GM21360 (cell line): ENCODE measurements at regions not wholly inside any gene's neighbourhood (a gene's known extent, or its start where the extent isn't known, plus 50 kb on each side); places are given as distances from the start of the nearest gene placed in this dataset.

ENCODE experiments used
- ATAC-seq: cut with Tn5 transposase; IDR thresholded peaks from one replicate; pipeline ENCODE4 v1.9.1; 2021; ENCODE audit warnings: mild to moderate bottlenecking, moderate library complexity; ENCODE audit not compliant: unreplicated experiment

DNA sequence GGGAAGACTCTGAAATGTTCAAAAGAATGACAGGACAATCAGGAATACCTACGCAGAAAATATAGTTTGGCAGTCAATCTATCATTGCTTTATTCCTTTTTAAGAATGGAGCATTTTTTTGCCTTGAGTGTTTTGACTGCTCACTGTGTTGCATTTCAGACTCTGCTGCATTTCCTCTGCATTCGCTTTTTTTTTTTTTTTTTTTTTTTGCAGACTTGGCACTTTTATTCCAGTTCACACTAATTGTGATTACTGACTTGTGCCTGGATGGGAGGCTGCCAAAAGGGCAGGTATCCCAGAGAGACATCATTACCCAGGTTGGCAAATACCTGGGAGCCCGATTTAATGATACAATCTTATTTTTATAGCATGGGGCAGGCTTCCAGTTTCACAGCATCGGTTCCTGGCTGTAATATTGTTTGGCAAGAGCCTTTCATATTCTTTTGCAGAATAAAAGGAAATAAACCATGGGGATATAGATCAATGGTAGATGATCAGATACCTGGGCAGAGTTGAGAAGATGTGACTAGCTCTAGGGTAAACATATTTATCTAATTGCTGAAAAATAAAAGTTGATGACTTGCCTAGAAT, 1132.6 kb downstream of the MAT2B start:
- no peak for ATAC-seq

DNA sequence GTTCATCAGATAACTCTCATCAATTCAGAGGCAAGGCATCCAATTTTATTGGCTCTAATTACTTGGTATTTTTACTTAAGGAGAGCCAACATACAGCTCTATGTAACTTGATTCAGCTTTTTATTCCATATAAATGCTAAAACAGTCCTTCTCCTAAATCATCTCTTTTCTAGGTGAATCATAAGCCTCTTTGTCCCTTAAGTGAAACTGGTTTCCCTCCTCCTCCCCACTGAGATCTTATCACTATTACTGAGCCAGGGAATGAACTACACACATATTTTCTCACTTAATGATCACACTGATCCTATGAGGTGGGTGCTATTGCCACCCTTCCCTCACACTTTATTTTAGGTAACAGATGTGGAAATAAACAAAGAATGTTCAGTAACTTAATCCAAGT, 1143.8 kb downstream of the MAT2B start:
- ATAC-seq, result no peak

DNA sequence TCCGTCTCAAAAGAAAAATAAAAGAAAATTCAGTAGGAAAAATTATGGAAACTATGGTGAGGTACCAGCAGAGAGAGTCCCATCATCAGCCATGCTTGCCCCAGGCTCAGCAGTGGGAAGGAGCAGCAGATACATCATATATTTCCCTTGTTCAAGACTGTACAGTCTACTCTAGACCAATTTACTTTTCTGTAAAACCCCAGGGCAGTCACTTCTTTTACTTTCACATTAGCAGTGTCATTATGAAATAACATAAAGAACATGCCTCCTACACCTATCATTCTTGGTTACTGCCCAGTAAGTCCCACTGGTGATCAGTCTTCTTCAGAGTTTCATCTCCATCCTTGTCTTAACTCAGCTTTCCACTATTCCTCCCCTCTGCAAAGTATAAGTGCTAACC, 1145.0 kb downstream of the MAT2B start:
- ATAC-seq, result no peak

DNA sequence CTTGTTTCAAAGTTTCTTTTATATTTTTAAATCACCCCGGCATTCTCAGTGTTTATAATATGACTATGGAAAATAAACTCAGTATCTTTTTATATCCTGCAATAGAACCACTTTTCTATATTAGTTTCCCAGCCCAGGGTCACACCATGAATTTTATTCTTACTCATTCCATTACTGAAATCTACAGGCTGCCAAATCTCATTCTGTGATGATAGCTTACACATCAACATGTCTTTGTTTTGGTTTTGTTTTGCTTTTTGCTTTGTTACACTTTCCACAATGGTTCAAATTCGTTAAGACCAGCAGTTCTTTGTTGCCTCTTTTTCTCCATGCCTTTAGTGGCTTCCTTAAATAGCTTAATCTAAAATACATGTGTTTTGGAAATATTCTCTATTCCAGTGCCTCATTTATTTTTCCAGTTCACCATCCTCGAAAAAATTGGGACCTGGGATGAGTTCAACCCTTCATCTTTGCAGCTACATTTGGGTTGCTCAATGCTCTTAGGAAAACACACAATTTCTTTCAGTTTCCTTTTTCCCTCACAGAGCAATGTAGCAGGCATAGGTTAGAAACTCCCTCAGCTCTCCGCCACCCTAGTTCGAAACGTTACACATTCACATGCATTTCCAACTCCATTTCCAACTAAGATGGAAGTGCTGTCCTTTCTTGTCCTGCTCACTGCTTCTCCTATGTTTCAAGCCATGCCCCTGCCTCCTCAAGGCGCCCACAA, 1146.3 kb downstream of the MAT2B start:
- ATAC-seq, result no peak

DNA sequence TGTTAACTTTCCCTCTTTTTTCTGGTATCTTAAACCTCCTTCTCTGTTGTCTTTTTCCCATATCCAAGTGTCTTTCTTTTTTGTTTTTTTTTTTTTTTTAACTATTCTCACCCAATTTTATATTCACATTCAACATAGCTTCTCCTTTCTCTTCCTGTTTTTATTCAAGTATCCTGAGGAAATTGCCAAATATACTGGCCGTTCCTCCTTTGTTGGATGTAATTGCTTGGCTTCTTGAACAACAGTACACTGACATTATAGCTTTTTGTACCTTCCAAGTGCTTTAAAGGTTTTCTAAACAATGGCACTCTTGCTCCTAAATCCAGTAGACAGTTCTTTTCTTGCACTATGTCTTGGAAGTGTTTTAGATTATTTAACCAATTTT, 1146.8 kb downstream of the MAT2B start:
- ATAC-seq, result no peak

DNA sequence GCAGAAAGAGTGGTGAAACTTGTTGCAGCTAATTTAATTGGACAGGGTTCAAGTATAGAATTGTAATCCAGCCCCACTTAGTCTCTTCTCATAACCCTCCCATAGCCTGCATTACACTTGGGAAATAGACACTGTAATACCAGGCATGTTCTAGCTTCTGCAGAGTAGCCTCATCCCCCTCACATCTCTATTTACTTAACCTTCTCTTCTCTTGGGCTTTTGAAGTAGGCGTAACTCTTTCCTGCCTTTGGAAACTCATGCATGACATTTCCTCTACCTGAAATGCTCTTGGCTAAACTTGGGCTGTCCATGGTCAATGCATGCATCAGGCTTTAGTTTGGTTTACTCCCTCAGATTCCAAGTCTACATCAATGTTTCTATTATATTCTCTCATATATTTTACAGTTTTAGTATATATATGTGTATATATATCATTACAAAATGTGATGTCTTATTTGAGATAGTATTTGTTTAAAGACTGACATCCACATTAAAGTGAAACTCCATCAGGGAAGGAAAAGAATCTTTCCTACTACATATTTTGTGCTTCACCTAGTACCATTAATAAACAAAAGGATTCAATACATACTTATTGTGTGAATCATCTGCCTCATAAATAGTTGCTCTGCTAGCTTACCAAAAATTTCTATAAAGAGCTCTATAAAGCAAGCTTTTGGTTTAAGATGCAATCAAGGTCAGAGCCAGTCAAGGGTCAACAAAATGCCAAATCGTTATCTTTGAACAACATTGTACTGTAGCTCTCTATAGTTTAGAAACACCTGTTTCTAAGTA, 1158.0 kb downstream of the MAT2B start:
- ATAC-seq, result no peak

DNA sequence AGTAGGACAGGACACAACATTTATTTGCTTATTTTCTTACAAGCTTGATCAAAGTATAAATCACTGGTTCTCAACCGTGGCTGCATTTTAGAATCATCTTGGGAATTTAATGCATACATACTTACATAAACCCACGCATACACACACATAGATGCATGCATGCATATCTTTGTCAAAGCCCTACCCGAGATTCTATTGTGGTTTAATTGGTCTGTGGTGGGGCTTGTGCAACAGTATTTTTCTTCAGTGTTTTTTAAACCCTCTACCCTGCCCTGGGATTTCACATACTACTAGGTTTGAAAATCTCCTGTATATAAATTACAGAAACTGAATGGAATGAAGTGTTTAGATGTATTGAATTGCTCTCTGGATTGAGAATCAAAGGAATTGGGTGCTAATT, 1166.2 kb downstream of the MAT2B start:
- no peak for ATAC-seq

DNA sequence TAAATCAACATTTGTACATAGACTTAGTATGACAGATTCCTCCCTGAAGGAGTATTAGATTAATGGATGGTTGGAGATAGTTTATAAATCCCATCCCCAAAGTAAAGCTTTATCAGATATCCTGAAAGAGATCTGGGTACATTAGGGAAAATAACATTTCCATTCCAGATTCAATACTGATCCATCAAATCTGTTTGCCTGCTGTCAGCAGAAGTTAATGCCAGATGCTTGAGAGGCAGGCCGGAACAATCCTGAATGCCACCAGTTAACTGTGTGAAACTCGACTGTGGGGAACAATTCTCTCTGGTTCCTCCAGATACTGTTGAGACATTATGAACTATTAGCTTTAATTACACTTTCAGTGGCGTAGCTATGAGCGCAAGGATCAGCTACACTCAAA, 1166.8 kb downstream of the MAT2B start:
- ATAC-seq, result no peak

DNA sequence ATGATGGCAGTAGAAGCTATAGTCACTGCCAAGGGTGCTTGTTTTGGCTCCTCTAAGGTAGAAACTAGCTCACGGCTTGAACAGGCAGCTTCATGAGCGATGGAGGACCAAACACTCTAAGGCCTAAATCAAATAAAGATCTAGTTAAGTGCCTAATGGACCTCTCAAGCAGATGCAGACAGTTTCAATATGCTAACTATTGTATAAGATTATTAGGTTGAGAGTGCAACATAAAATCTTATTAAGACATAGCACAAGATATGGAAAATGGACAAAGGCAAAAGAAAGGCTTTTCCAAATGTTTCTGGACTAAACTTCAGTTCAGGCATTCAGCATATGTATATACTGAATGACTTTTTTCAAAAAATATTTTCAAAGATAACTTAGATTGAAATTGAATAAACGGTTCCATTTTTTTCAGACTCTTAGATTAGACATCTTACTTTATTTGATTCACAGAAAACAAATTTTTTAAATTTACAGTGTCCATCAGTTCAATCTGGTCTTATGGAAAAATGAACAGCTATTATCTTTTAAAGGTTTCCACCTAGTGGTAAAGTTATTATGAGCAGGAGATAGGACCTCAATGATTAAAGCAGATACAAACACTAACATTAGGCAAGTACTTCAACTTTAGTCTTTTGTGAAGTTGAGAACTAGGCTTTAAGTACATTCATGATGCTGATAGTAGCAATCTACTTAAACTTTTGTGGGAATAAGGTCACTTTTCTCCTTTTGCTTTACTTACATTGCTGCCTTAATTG, 1167.7 kb downstream of the MAT2B start:
- no peak for ATAC-seq

DNA sequence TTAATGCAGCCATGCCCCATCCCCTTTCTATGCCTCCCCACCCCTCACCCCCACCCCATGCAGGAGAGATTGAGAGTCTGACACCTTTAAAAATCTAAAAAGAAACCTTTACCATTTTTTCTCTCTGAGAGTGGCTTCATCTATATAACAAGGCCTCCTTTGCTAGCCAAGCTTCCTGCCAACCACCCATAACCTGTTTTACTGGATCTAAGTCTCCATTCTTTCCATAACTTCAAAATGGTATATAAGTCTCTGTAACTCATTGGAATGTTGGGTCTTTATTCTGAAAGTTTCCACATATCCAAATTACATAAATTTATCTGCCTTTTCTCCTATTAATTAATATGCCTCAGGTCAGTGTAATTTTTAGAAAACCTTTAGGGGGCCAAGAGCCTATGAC, 1174.0 kb downstream of the MAT2B start:
- ATAC-seq, result no peak

DNA sequence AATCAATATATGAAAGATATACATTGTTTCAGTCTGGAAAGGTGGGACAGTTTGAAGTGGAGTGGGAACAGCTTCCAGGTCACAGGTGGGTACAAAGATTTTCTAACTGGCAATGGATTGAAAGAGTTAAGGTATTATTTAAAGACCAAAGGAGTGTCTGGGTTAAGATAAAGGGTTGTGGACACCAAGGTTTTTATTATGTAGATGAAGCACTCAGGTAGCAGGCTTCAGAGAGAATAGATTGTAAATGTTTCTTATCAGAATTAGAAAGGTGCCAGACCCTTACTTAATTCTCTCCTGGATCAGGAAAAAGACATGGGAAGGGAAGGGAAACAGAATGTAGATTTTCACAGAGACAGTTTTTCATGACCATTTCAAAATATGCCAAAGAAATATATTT, 1174.8 kb downstream of the MAT2B start:
- no peak for ATAC-seq

DNA sequence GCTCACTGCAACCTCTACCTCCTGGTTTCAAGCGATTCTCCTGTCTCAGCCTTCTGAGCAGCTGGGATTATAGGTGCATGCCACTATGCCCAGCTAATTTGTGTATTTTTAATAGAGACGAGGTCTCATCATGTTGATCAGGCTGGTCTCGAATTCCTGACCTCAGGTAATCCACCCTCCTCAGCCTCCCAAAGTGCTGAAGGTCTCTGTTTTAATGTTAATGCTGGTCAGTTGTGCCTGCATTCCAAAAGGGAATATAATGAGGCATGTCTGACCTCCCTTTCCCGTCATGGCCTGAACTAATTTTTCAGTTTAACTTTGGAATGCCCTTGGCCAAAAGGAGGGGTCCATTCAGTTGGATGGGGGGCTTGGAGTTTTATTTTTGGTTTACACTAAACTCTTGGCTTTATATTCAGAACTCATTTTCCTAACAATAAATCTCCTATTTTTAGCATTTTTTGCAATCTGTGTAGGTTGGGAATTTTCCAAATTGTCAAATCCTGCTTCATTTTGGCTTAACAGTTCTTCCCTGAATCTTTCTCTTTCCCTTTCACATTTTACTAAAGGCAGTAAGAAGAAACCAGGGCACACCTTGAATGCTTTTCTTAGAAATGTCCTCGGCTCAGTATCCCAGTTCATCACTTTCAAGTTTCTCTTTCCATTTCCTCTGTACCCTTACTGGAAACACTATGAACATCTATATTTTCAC, 1175.5 kb downstream of the MAT2B start:
- no peak for ATAC-seq

DNA sequence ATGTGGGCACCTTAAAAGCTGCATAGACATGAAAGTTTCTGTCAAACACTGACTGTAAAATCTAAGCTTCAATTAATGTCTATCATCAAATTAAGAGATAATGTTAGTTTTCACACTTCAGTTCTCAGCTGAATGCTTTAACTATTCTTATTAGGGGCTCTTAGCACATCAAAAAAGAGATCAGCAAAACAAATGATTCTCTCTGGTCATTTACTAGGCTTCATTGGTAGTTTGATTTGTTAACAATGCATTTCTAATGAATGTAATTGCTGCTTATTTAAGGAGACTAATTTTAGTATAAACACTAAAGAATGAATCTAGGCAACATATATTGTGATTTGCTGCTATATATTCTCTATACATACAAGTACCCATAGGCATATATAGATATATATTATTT, 1182.0 kb downstream of the MAT2B start:
- no peak for ATAC-seq

DNA sequence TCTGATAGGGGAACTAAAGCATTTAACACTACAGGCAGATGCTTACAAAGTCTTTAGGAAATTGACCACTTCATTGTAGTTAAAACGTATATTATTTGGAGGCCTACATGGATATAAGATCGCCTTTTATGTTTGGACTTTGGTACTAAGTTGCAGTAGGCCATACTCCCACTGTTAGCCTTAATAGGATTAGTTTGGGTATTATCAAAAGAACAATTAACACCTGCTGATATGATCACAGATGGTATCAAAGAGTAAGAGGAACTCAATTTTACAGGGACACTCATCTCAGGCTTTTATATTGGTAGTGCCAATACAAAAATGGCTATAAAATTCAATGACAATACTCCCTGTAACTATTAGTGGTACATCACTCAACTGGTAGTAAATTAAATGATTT, 1183.0 kb downstream of the MAT2B start:
- no peak for ATAC-seq

DNA sequence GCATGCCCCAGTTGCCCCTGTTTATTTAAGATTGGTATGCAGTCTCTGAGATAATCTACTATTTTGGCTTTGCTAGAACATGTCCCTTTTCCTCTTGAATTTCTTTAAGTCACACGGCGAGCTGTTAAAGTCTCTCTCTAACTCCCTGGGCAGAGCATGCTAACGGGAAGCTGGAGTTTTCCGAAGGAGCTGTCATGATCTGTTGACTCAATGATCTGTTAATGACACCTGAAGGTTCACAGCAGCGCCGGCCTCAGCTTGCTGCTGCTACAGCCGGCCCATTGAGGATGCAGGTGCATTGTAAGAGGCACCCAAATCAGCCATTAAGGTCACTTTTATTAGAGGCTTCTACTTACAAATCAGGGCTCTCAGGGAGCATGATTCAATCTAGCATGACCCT, 1203.4 kb downstream of the MAT2B start:
- no peak for ATAC-seq

DNA sequence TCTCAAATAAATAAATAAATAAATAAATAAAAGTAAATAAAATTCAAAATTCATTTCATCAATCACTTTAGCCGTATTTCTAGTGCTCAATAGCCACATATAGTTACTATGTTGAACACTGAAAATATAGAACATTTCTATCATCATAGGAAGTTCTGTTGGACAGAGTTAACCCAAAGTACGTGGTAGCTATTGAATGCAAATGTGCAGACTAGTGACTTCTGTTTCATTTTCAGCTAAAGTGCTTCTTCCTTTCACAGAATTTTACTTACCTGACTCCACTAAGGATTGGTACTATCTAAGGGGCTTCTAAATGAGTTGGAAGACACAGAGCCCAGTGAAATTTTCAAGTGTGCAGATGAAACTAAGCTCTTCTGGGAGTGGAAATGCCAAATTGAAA, 1208.3 kb downstream of the MAT2B start:
- ATAC-seq, result no peak

DNA sequence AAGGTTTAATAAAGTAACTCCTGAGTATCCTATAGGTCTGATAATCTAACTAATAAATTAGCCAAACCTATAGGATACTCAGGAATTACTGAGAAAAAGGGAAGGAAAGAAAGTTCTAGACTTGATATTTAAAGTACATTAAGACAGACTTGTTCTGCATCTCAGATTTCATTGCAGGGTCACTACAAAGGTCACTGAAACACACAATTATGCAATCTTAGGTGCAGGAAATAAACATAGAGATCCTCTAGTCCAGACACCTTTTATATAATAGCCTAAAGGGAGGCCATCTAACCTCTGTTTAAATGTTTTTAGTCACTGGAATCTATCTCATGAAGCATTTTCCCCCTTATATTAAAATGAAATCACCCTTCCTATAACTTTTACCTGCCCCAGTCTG, 1215.7 kb downstream of the MAT2B start:
- no peak for ATAC-seq

DNA sequence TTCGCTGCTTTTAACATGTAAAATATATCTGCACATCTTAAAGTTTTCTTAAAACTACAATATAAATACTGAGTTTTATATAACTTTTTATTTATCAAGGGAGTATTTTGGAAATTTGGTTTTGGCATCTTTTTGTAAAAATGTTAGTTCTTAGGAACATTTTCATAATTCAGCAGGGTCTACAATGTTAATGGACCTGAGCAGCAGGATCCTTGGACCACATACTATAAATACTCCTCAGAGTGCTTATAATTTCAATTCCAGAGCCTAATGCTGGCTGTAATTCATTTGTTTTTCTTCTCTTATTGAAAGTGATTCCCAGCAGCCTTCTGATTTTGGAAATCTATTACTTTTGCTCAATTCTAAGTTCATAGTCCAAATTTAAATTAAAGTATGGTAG, 1216.2 kb downstream of the MAT2B start:
- ATAC-seq, result no peak

DNA sequence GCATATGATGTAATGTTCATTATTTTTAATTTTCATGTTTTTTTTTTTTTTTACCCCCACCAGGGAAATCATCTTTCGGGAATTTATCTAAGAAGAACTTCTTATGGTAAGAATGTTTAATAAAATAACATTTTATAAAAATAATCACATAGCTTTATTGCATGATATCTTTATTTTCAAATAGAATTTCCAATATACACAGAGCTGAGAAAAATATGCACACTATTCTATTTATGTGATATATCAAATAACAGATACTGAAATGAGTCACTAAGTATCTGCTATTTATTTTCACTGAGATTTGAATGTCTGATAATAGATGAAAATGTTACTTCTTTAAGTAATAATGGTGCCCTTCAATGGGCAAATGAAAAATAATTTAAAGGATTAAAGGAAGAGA, 1217.3 kb downstream of the MAT2B start:
- no peak for ATAC-seq

DNA sequence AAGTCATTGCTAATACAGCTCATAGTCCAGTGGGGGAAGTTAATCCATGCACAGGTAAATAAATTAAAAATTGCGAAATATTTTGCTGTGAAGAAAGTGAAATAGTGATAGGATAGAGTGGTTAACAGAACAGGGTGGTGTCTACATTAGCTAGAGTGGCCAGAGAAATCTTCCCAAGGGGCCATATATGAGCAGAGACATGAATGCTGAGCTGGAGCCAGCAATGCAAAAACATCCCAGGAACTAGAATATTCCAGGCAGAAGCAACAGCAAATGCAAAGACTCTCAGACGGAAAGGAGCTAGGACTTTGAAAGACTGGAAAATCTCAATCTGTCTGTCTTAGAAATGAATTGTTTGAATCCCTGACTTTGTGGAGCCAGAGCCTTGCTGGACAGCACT, 1221.6 kb downstream of the MAT2B start:
- no peak for ATAC-seq

DNA sequence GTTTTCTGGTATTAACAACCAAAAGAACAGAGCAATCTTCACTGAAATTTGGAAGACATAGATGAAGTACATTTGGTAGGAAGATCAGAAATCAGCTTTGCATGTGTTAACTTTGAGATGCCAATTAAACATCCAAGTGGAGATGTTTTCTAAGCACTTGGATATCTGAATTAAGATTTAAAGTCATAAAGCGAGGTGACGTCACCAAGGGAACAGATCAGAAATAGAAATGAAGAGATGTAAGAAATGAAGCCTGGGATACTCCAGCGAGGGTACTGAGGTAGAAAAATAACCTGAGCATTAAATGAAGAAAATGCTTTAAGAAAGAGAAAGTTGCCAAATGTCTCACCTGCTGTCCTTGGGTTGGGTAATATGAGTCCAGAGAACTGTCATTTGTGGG, 1223.3 kb downstream of the MAT2B start:
- ATAC-seq, result no peak
